ENCODE measurements at regions not wholly inside any gene's neighbourhood (a gene's known extent, or its start where the extent isn't known, plus 50 kb on each side); places are given as distances from the start of the nearest gene placed in this dataset.

GRCh38 chr9:104319198-104319597 lies 184.9 kb upstream of the OR13F1 start:
- TF ChIP-seq EZH2 (IDR thresholded peaks at IDR 0.05; ENCODE audit: borderline replicate concordance) (no peak), EZH2phosphoT487 (IDR thresholded peaks at IDR 0.05; ENCODE audit: low read depth, severe bottlenecking, unreplicated experiment) (no peak)

Measured in hepatocyte (in vitro differentiated cells).